GM12891 (cell line): ENCODE measurements at regions not wholly inside any gene's neighbourhood (a gene's known extent, or its start where the extent isn't known, plus 50 kb on each side); places are given as distances from the start of the nearest gene placed in this dataset.

Experiments used
- PAX5 ChIP-seq: IDR thresholded peaks from 2 replicates; pipeline ENCODE4 v1.6.1; 2011; ENCODE audit warnings: low read length, moderate library complexity, mild to moderate bottlenecking; ENCODE audit not compliant: insufficient read depth, severe bottlenecking
- POLR2A ChIP-seq: IDR thresholded peaks from 2 replicates; pipeline ENCODE4 v1.6.1; 2011; ENCODE audit warnings: low read depth, low read length, control low read depth
- POLR2AphosphoS5 ChIP-seq: IDR thresholded peaks from 2 replicates; pipeline ENCODE4 v1.6.1; 2011; ENCODE audit warnings: low read depth, low read length, control low read depth
- POU2F2 ChIP-seq: IDR thresholded peaks from 2 replicates; pipeline ENCODE4 v1.6.1; 2011; ENCODE audit warnings: low read depth, mild to moderate bottlenecking, control low read depth, low read length, moderate library complexity
- SPI1 ChIP-seq: IDR thresholded peaks from 2 replicates; pipeline ENCODE4 v1.6.1; 2011; ENCODE audit warnings: low read depth, low read length, control low read depth
- TAF1 ChIP-seq: IDR thresholded peaks from 2 replicates; pipeline ENCODE4 v1.6.1; 2011; ENCODE audit warnings: low read depth, low read length, control low read depth

GRCh38 chr11:116376547-116376946 lies 396.2 kb downstream of the BUD13 start:
- TF ChIP-seq POLR2AphosphoS5 (no peak), SPI1 (no peak), POLR2A (no peak), PAX5 (no peak), TAF1 (no peak), POU2F2 (no peak)
